ENCODE measurements at regions not wholly inside any gene's neighbourhood (a gene's known extent, or its start where the extent isn't known, plus 50 kb on each side); places are given as distances from the start of the nearest gene placed in this dataset.

GRCh38 chr1:147826259-147826658 is 65.9 kb upstream of the GJA5 start:
- H2AFZ ChIP-seq (replicated peaks): no peak overlapping the region
- H3K4me2 ChIP-seq: no peak overlapping the region
- no peaks in the 10 kb centered on the region for H3K79me2 ChIP-seq (ENCODE audit: low read depth)
- no peak overlapping the region for H3K4me3 Mint-ChIP-seq
- peaks cover 13% of the 10 kb centered on the region for H3K27me3 ChIP-seq
- H3K9me3 ChIP-seq (ENCODE audit: low read depth): no peaks in the 10 kb centered on the region
- H3K9me3 Mint-ChIP-seq: peaks cover 10% of the 10 kb centered on the region
- no peaks in the 10 kb centered on the region for H3K36me3 ChIP-seq
- H3K36me3 Mint-ChIP-seq: no peaks in the 10 kb centered on the region
- no peaks in the 10 kb centered on the region for H3K4me1 ChIP-seq
- no peak overlapping the region for H3K9ac ChIP-seq
- peaks cover 3% of the 10 kb centered on the region for H3K27me3 Mint-ChIP-seq (ENCODE audit: insufficient read depth, low read depth)
- H3K27ac Mint-ChIP-seq: no peak overlapping the region
- no peak overlapping the region for H3K27ac ChIP-seq
- no peaks in the 10 kb centered on the region for H3K4me1 Mint-ChIP-seq
- no peak for TF ChIP-seq EZH2 (IDR thresholded peaks at IDR 0.05)
- no peak for TF ChIP-seq CTCF (IDR thresholded peaks at IDR 0.05)
- TF ChIP-seq EZH2phosphoT487 (IDR thresholded peaks at IDR 0.05): no peak
- no peak overlapping the region for H3K4me3 ChIP-seq
- no peaks in the 10 kb centered on the region for H4K20me1 ChIP-seq (ENCODE audit: low read depth)
- H3F3A ChIP-seq (ENCODE audit: low read depth): no peaks in the 10 kb centered on the region
- DNase-seq (ENCODE audit: low spot score): no peak

GRCh38 chr1:147833231-147833860 is 69.2 kb upstream of the GJA8 start:
- Histone ChIP-seq H3K27ac (no peak overlapping the region), H3K4me2 (peak overlapping the region; percentile 58), H3K9ac (no peak overlapping the region), H3K9me3 (ENCODE audit: low read depth) (no peaks in the 10 kb centered on the region), H3K36me3 (no peaks in the 10 kb centered on the region), H3F3A (ENCODE audit: low read depth) (peaks cover 10% of the 10 kb centered on the region), H3K4me1 (peaks cover 19% of the 10 kb centered on the region), H4K20me1 (ENCODE audit: low read depth) (no peaks in the 10 kb centered on the region), H2AFZ (replicated peaks) (no peak overlapping the region), H3K4me3 (no peak overlapping the region), H3K79me2 (ENCODE audit: low read depth) (no peaks in the 10 kb centered on the region), H3K27me3 (peaks cover 83% of the 10 kb centered on the region)
- no peaks in the 10 kb centered on the region for H3K36me3 Mint-ChIP-seq
- H3K4me1 Mint-ChIP-seq: peaks cover 23% of the 10 kb centered on the region
- H3K9me3 Mint-ChIP-seq: peaks cover 21% of the 10 kb centered on the region
- H3K27ac Mint-ChIP-seq: no peak overlapping the region
- TF ChIP-seq CTCF (IDR thresholded peaks at IDR 0.05): no peak
- TF ChIP-seq EZH2phosphoT487 (IDR thresholded peaks at IDR 0.05): no peak
- no peak for TF ChIP-seq EZH2 (IDR thresholded peaks at IDR 0.05)
- DNase-seq (ENCODE audit: low spot score): no peak
- no peak overlapping the region for H3K4me3 Mint-ChIP-seq
- no peaks in the 10 kb centered on the region for H3K27me3 Mint-ChIP-seq (ENCODE audit: insufficient read depth, low read depth)

GRCh38 chr1:147834181-147834580 is 68.4 kb upstream of the GJA8 start:
- Histone ChIP-seq H3K9ac (no peak overlapping the region), H3K79me2 (ENCODE audit: low read depth) (no peaks in the 10 kb centered on the region), H3K9me3 (ENCODE audit: low read depth) (no peaks in the 10 kb centered on the region), H3F3A (ENCODE audit: low read depth) (peaks cover 10% of the 10 kb centered on the region), H3K4me3 (no peak overlapping the region), H3K4me1 (peaks cover 19% of the 10 kb centered on the region), H3K4me2 (no peak overlapping the region), H3K36me3 (no peaks in the 10 kb centered on the region), H4K20me1 (ENCODE audit: low read depth) (no peaks in the 10 kb centered on the region), H3K27me3 (peaks cover 86% of the 10 kb centered on the region), H2AFZ (replicated peaks) (no peak overlapping the region), H3K27ac (no peak overlapping the region)
- no peak overlapping the region for H3K27ac Mint-ChIP-seq
- H3K4me3 Mint-ChIP-seq: no peak overlapping the region
- H3K27me3 Mint-ChIP-seq (ENCODE audit: insufficient read depth, low read depth): no peaks in the 10 kb centered on the region
- H3K4me1 Mint-ChIP-seq: peaks cover 23% of the 10 kb centered on the region
- H3K9me3 Mint-ChIP-seq: peaks cover 18% of the 10 kb centered on the region
- no peaks in the 10 kb centered on the region for H3K36me3 Mint-ChIP-seq
- DNase-seq (ENCODE audit: low spot score): no peak
- TF ChIP-seq EZH2 (IDR thresholded peaks at IDR 0.05) (no peak), EZH2phosphoT487 (IDR thresholded peaks at IDR 0.05) (no peak), CTCF (IDR thresholded peaks at IDR 0.05) (no peak)

Measured in neural progenitor cell (in vitro differentiated cells).